Osteoblast (primary cell): ENCODE measurements at regions not wholly inside any gene's neighbourhood (a gene's known extent, or its start where the extent isn't known, plus 50 kb on each side); places are given as distances from the start of the nearest gene placed in this dataset.

ENCODE experiments used
- DNase-seq: peaks from one replicate; pipeline ENCODE4 v3.0.0; 2011; ENCODE audit warnings: low spot score, mixed read lengths; ENCODE audit not compliant: insufficient read length; ENCODE audit errors: missing footprints
- H2AFZ ChIP-seq: 2 replicates; pipeline ENCODE4 v1.6.0; 2011; ENCODE audit warnings: mild to moderate bottlenecking, low read length
- H3K27ac ChIP-seq: 2 replicates; pipeline ENCODE4 v1.5.1; 2011; ENCODE audit warnings: mild to moderate bottlenecking, low read depth, low read length, moderate library complexity
- H3K27me3 ChIP-seq: 2 replicates; pipeline ENCODE4 v1.6.0; 2012; ENCODE audit warnings: mild to moderate bottlenecking, control low read depth, inconsistent platforms, low read length, moderate library complexity; ENCODE audit not compliant: insufficient read depth
- H3K36me3 ChIP-seq: 2 replicates; pipeline ENCODE4 v1.5.1; 2011; ENCODE audit warnings: mild to moderate bottlenecking, low read length, control low read depth, moderate library complexity; ENCODE audit not compliant: insufficient read depth
- H3K4me1 ChIP-seq: 2 replicates; pipeline ENCODE4 v1.5.1; 2011; ENCODE audit warnings: mild to moderate bottlenecking, low read length, control low read depth, moderate library complexity; ENCODE audit not compliant: insufficient read depth
- H3K4me2 ChIP-seq: 2 replicates; pipeline ENCODE4 v1.6.0; 2011; ENCODE audit warnings: mild to moderate bottlenecking, low read length; ENCODE audit not compliant: insufficient read depth
- H3K4me3 ChIP-seq: fragments of 200-600 bp; sonication (generic); 3 replicates; pipeline ENCODE4 v1.5.1; 2012; ENCODE audit warnings: mild to moderate bottlenecking, low read length, inconsistent platforms; ENCODE audit not compliant: insufficient read depth
- H3K79me2 ChIP-seq: 2 replicates; pipeline ENCODE4 v1.6.0; 2012; ENCODE audit warnings: mild to moderate bottlenecking, low read length, control low read depth, inconsistent platforms; ENCODE audit not compliant: insufficient read depth
- H3K9me3 ChIP-seq: 2 replicates; pipeline ENCODE4 v1.5.1; 2011; ENCODE audit warnings: low read depth, low read length, control low read depth
- H4K20me1 ChIP-seq: 2 replicates; pipeline ENCODE4 v1.6.0; 2012; ENCODE audit warnings: mild to moderate bottlenecking, low read length, control low read depth; ENCODE audit not compliant: insufficient read depth
- CTCF ChIP-seq: IDR thresholded peaks from 2 replicates; pipeline ENCODE4 v1.5.1; 2011; ENCODE audit warnings: mild to moderate bottlenecking, low read depth, low read length, moderate library complexity; ENCODE audit errors: extremely low read depth

DNA sequence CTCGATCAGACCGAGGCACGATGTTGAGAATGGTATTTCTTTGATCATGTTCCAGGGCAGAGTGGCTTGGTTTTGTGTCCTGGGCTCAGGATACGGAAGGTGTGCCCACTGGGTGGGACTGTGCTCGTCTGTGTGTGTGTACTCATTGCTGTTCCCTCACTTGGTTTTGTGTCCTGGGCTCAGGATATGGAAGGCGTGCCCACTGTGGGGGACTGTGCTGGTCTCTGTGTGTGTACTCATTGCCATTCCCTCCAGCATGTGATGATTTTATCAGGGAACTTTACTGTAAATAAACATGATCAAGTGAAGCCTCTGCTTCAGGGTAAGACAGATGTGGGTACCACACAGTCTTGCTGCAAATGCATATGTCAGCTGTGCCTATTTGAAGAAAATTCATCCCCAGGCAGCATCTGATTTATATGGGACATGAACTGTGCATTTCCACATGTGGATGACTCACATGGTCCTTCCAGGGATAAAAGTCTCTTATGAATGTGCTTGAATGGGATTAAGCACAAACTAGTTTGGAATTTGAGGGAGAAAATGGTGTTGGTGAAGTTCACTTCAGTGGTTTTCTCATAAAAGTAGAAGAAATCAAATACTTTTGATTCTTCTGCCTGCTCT is 274.3 kb downstream of the QKI start:
- no peak overlapping the region for H3K27ac ChIP-seq
- no peak for TF ChIP-seq CTCF
- H3K79me2 ChIP-seq: no peaks in the 10 kb centered on the region
- H3K27me3 ChIP-seq: no peaks in the 10 kb centered on the region
- no peaks in the 10 kb centered on the region for H3K9me3 ChIP-seq
- no peaks in the 10 kb centered on the region for H4K20me1 ChIP-seq
- H3K36me3 ChIP-seq: no peaks in the 10 kb centered on the region
- H3K4me2 ChIP-seq: no peak overlapping the region
- H3K4me1 ChIP-seq: no peaks in the 10 kb centered on the region
- DNase-seq: no peak
- H3K4me3 ChIP-seq: no peak overlapping the region
- H2AFZ ChIP-seq: no peak overlapping the region

DNA sequence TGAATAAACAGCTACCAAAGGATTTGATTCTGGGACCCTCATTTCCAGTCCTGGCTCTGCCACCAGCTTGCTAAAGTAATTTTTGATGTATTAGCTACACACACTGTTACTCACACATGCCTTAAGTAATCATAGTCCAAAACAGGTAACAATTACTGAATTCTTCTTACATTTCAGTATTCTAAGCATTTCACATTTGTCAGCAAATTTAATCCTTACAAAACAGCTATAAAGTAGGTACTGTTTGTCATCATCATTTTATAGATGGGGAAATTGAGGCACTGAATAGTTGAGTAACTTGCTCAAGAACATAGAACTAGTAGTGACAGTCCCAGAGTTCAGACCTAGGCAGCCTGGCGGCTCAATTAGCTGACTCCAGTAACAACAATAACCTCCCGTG is 272.6 kb downstream of the QKI start:
- Histone ChIP-seq H3K79me2 (no peaks in the 10 kb centered on the region), H2AFZ (no peak overlapping the region), H3K4me3 (no peak overlapping the region), H3K27me3 (no peaks in the 10 kb centered on the region), H3K36me3 (no peaks in the 10 kb centered on the region), H4K20me1 (no peaks in the 10 kb centered on the region), H3K9me3 (no peaks in the 10 kb centered on the region), H3K4me1 (no peaks in the 10 kb centered on the region), H3K27ac (no peak overlapping the region), H3K4me2 (no peak overlapping the region)
- TF ChIP-seq CTCF: no peak
- no peak for DNase-seq

- no peaks in the 10 kb centered on the region for H3K4me1 ChIP-seq
- no peak for DNase-seq
These were observed 271.8 kb downstream of the QKI start for GRCh38 chr6:163686301-163686700.

DNA sequence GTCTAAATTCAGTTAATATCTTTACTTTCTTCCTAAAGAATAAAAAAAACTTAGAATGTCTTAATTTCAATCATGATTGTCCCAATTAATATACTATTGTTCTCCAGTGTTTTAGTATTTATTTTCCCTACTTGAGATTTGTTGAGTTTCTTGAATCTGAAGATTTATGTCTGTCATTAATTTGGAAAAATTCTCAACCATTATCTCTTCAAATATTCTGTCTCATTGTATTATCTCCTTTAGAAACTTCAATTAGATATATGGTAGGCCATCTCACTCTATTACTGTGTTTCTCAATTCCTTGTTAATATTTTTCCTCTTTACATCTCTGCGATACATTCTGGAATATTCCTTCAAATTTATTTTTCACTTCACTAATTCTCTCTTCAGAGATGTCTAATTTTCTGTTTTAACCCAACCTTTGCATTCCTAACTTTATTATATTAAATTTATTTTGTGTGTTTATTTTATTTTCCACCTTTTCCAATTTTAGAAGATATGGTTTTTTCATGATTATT is 268.6 kb downstream of the QKI start:
- DNase-seq: no peak
- H3K4me2 ChIP-seq: no peak overlapping the region
- no peaks in the 10 kb centered on the region for H4K20me1 ChIP-seq
- H3K9me3 ChIP-seq: no peaks in the 10 kb centered on the region
- H2AFZ ChIP-seq: no peak overlapping the region
- H3K4me1 ChIP-seq: no peaks in the 10 kb centered on the region
- H3K36me3 ChIP-seq: no peaks in the 10 kb centered on the region
- H3K79me2 ChIP-seq: no peaks in the 10 kb centered on the region
- no peaks in the 10 kb centered on the region for H3K27me3 ChIP-seq
- TF ChIP-seq CTCF: no peak
- H3K27ac ChIP-seq: no peak overlapping the region
- H3K4me3 ChIP-seq: no peak overlapping the region

More at GRCh38 chr6:163686301-163686700, 271.8 kb downstream of the QKI start:
- Histone ChIP-seq H3K9me3 (no peaks in the 10 kb centered on the region), H3K36me3 (no peaks in the 10 kb centered on the region), H3K4me2 (no peak overlapping the region), H4K20me1 (no peaks in the 10 kb centered on the region), H3K79me2 (no peaks in the 10 kb centered on the region), H3K27me3 (no peaks in the 10 kb centered on the region), H2AFZ (no peak overlapping the region), H3K4me3 (no peak overlapping the region), H3K27ac (no peak overlapping the region)
- TF ChIP-seq CTCF: no peak
